ENCODE measurements at regions not wholly inside any gene's neighbourhood (a gene's known extent, or its start where the extent isn't known, plus 50 kb on each side); places are given as distances from the start of the nearest gene placed in this dataset.

- POLR2A ChIA-PET = interaction anchor here (0.7 kb wide), 1 partner anchor 561 kb away, joined by 3 read pairs; no protein-coding TSS in a partner anchor
- H3K36me3 ChIP-seq (ENCODE audit: control insufficient read depth, insufficient read depth, low read length) = no peaks in the 10 kb centered on the region
- CTCF ChIA-PET = interaction anchor here (1.4 to 2.5 kb wide), 6 partner anchors 12 to 390 kb away, joined by 3 to 6 read pairs (median 4); no protein-coding TSS in a partner anchor
Measured at GRCh38 chr21:33977017-33977720, 61.6 kb upstream of the ATP5PO start.

GRCh38 chr21:33976082-33977016 lies 60.7 kb upstream of the ATP5PO start:
- CTCF ChIA-PET = interaction anchor here (0.6 to 2.5 kb wide), 6 partner anchors 13 to 372 kb away, joined by 3 to 6 read pairs (median 4); no protein-coding TSS in a partner anchor
- no peak for TF ChIP-seq CTCF (IDR thresholded peaks at IDR 0.05; ENCODE audit: insufficient read depth, low read depth, low read length)
- Histone ChIP-seq H3K4me3 (ENCODE audit: low read depth, low read length) (no peak overlapping the region), H3K36me3 (ENCODE audit: control insufficient read depth, insufficient read depth, low read length) (no peaks in the 10 kb centered on the region), H3K27me3 (ENCODE audit: control insufficient read depth, insufficient read depth, low read length) (no peaks in the 10 kb centered on the region)
- peak; percentile 94 for DNase-seq (ENCODE audit: low read depth)
- POLR2A ChIA-PET = interaction anchor here (0.5 kb wide), 1 partner anchor 8 kb away, joined by 3 read pairs; no protein-coding TSS in a partner anchor

More at GRCh38 chr21:33977017-33977720, 61.6 kb upstream of the ATP5PO start:
- TF ChIP-seq CTCF (IDR thresholded peaks at IDR 0.05; ENCODE audit: insufficient read depth, low read depth, low read length) = no peak
- no peak overlapping the region for H3K4me3 ChIP-seq (ENCODE audit: low read depth, low read length)
- no peak for DNase-seq (ENCODE audit: low read depth)
- no peaks in the 10 kb centered on the region for H3K27me3 ChIP-seq (ENCODE audit: control insufficient read depth, insufficient read depth, low read length)

- H3K36me3 ChIP-seq (ENCODE audit: control insufficient read depth, insufficient read depth, low read length) = no peaks in the 10 kb centered on the region
- H3K27me3 ChIP-seq (ENCODE audit: control insufficient read depth, insufficient read depth, low read length) = no peaks in the 10 kb centered on the region
- H3K4me3 ChIP-seq (ENCODE audit: low read depth, low read length) = no peak overlapping the region
- no peak for TF ChIP-seq CTCF (IDR thresholded peaks at IDR 0.05; ENCODE audit: insufficient read depth, low read depth, low read length)
- ChIA-PET POLR2A (no interaction called here), CTCF (interaction anchor here (0.6 to 2.5 kb wide), 4 partner anchors 15 to 372 kb away, joined by 3 to 6 read pairs (median 4); no protein-coding TSS in a partner anchor)
- DNase-seq (ENCODE audit: low read depth) = no peak
Measured at GRCh38 chr21:33975548-33976081, 60.0 kb upstream of the ATP5PO start.

- H3K36me3 ChIP-seq (ENCODE audit: control insufficient read depth, insufficient read depth, low read length) = no peaks in the 10 kb centered on the region
- no peaks in the 10 kb centered on the region for H3K27me3 ChIP-seq (ENCODE audit: control insufficient read depth, insufficient read depth, low read length)
- ChIA-PET CTCF (interaction anchor here (0.6 to 1.8 kb wide), 4 partner anchors 15 to 358 kb away, joined by 3 to 6 read pairs (median 3); no protein-coding TSS in a partner anchor), POLR2A (no interaction called here)
- no peak overlapping the region for H3K4me3 ChIP-seq (ENCODE audit: low read depth, low read length)
- no peak for DNase-seq (ENCODE audit: low read depth)
- no peak for TF ChIP-seq CTCF (IDR thresholded peaks at IDR 0.05; ENCODE audit: insufficient read depth, low read depth, low read length)
Measured at GRCh38 chr21:33974513-33975468, 59.2 kb upstream of the ATP5PO start.
